PC-9 (cell line): ENCODE measurements at regions not wholly inside any gene's neighbourhood (a gene's known extent, or its start where the extent isn't known, plus 50 kb on each side); places are given as distances from the start of the nearest gene placed in this dataset.

Experiments used
- BruUV-seq: library from RNA; stranded (reverse); fragments of 400-500 nt; replicated peaks from 2 replicates; lab custom pipeline; 2021; lab: Mats Ljungman, UMichigan
- CTCF ChIA-PET: fragments of 300-600 bp; sonication (Branson Sonifier 250); formaldehyde crosslinking; loops from one replicate; lab custom pipeline; 2022; ENCODE audit warnings: antibody characterized with exemption; lab: Charles Lee
- POLR2A ChIA-PET: fragments of 300-600 bp; sonication (Branson Sonifier 250); formaldehyde crosslinking; loops from one replicate; lab custom pipeline; 2022; ENCODE audit warnings: antibody characterized with exemption; ENCODE audit not compliant: unreplicated experiment; lab: Charles Lee
- DNase-seq, 2 experiments: peaks; one replicate each; pipeline versions ENCODE4 v3.0.0 to v3.0.0-alpha.2; 2015 to 2022; ENCODE audit warnings: mixed read lengths in 1 of 2
- H2AFZ ChIP-seq: fragments of 200-600 bp; sonication (generic); 2 replicates; pipeline ENCODE4 v1.8.1; 2017; ENCODE audit warnings: antibody characterized with exemption
- H3F3A ChIP-seq: fragments of 200-600 bp; sonication (generic); 2 replicates; pipeline ENCODE4 v1.8.1; 2017; ENCODE audit warnings: antibody characterized with exemption, mild to moderate bottlenecking, low read depth; ENCODE audit not compliant: insufficient read depth
- H3K27ac ChIP-seq: fragments of 200-600 bp; sonication (generic); 2 replicates; pipeline ENCODE4 v1.6.1; 2016; ENCODE audit warnings: mixed run types
- H3K27me3 ChIP-seq: fragments of 200-600 bp; sonication (generic); 2 replicates; pipeline ENCODE4 v1.6.1; 2016; ENCODE audit warnings: low read depth, mixed run types; ENCODE audit not compliant: insufficient read depth
- H3K36me3 ChIP-seq: fragments of 200-600 bp; sonication (generic); 2 replicates; pipeline ENCODE4 v1.6.1; 2016; ENCODE audit warnings: low read depth, mixed run types
- H3K4me1 ChIP-seq: fragments of 200-600 bp; sonication (generic); replicated peaks from 2 replicates; pipeline ENCODE4 v1.6.1; 2016; ENCODE audit warnings: mixed run types; ENCODE audit not compliant: insufficient read depth
- H3K4me2 ChIP-seq: fragments of 200-600 bp; sonication (generic); 2 replicates; pipeline ENCODE4 v1.6.1; 2017; ENCODE audit warnings: mixed run types
- H3K4me3 ChIP-seq: fragments of 200-600 bp; sonication (generic); 2 replicates; pipeline ENCODE4 v1.6.1; 2016; ENCODE audit warnings: mixed run types
- H3K79me2 ChIP-seq: fragments of 200-600 bp; sonication (generic); 2 replicates; pipeline ENCODE4 v1.6.1; 2017; ENCODE audit warnings: low read depth, mixed run types
- H3K9me2 ChIP-seq: fragments of 200-600 bp; sonication (generic); 2 replicates; pipeline ENCODE4 v1.8.1; 2017; ENCODE audit warnings: mild to moderate bottlenecking; ENCODE audit not compliant: insufficient read depth
- H3K9me3 ChIP-seq: fragments of 200-600 bp; sonication (generic); 2 replicates; pipeline ENCODE4 v1.8.1; 2016; ENCODE audit warnings: low read depth; ENCODE audit not compliant: insufficient read depth
- H4K20me1 ChIP-seq: fragments of 200-600 bp; sonication (generic); 2 replicates; pipeline ENCODE4 v1.8.1; 2017; ENCODE audit not compliant: insufficient read depth
- EZH2 ChIP-seq: fragments of 200-600 bp; sonication (generic); IDR thresholded peaks from 2 replicates; pipeline ENCODE4 v1.8.0; 2017; ENCODE audit warnings: antibody characterized with exemption, low read depth
- intact Hi-C: fragments of 100-400 bp; cut with micrococcal nuclease; formaldehyde crosslinking; loops from one replicate; pipeline ENCODE4 v1.10.0; 2022; ENCODE audit not compliant: unreplicated experiment
- TF ChIP-seq, protein P1 (sequence below): fragments of 200-600 bp; sonication (generic); conservative IDR thresholded peaks from 2 replicates; pipeline ENCODE4 v1.6.1; 2017; ENCODE audit warnings: mixed run types, antibody characterized with exemption, mild to moderate bottlenecking, moderate library complexity

DNA sequence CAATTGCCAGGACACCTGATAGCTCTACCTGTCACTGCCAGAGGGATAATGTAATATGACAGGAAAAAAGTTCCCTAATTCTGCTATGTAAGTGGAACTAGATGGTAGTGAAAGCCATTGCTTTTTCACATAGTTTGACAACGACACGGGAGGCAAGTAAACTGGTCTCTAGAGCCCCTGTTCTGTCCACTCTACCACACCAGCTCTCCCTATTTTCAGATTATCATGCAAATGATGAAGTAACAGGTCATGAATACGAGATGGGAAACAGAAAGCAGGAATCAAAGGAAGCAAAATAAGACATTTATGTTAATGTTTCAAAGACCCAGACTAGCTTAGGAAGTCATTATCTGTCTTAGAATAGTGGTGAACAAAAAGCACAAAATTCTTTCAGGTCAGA lies 56.2 kb downstream of the TAF11L14 start:
- Histone ChIP-seq H3K4me2 (no peak overlapping the region), H3K79me2 (no peaks in the 10 kb centered on the region), H3F3A (peaks cover 8% of the 10 kb centered on the region; the same call in 1 of the 2 replicates), H3K9me2 (no peaks in the 10 kb centered on the region), H3K27me3 (peaks cover 26% of the 10 kb centered on the region), H3K4me3 (no peak overlapping the region; the same call in 1 of the 2 replicates), H4K20me1 (no peaks in the 10 kb centered on the region), H3K27ac (no peak overlapping the region), H2AFZ (no peak overlapping the region), H3K9me3 (no peaks in the 10 kb centered on the region), H3K4me1 (peaks cover 14% of the 10 kb centered on the region), H3K36me3 (no peaks in the 10 kb centered on the region)
- no TSS peak for BruUV-seq
- TF ChIP-seq, protein P1, sequence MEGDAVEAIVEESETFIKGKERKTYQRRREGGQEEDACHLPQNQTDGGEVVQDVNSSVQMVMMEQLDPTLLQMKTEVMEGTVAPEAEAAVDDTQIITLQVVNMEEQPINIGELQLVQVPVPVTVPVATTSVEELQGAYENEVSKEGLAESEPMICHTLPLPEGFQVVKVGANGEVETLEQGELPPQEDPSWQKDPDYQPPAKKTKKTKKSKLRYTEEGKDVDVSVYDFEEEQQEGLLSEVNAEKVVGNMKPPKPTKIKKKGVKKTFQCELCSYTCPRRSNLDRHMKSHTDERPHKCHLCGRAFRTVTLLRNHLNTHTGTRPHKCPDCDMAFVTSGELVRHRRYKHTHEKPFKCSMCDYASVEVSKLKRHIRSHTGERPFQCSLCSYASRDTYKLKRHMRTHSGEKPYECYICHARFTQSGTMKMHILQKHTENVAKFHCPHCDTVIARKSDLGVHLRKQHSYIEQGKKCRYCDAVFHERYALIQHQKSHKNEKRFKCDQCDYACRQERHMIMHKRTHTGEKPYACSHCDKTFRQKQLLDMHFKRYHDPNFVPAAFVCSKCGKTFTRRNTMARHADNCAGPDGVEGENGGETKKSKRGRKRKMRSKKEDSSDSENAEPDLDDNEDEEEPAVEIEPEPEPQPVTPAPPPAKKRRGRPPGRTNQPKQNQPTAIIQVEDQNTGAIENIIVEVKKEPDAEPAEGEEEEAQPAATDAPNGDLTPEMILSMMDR, result no peak
- TF ChIP-seq EZH2, result no peak
- CTCF ChIA-PET, result no interaction called here
- POLR2A ChIA-PET, result no interaction called here
- intact Hi-C loops, result no loop called here
- no peak for DNase-seq

DNA sequence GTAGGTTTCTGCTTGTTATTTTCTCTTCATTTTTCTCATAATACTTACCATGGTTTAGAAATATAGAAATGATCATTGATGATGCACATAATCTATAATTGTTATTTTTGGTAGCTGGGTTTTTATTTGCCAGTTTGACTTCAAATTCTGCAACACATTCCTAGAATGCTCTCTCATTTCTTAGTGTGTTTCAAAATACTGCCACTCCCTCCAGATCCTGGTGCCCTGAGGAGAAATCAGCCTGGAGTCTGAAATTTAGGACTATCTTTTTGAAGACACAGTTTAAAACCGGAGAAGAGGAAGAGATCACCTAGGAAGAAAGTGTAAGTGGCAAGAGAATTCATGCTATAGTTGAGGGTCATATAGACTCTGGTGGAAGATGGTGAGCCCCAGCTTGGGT lies 57.5 kb downstream of the TAF11L14 start:
- Histone ChIP-seq H3K9me2 (no peaks in the 10 kb centered on the region), H2AFZ (no peak overlapping the region), H3F3A (peaks cover 8% of the 10 kb centered on the region; the same call in 1 of the 2 replicates), H3K79me2 (no peaks in the 10 kb centered on the region), H3K36me3 (no peaks in the 10 kb centered on the region), H3K4me2 (no peak overlapping the region), H3K9me3 (no peaks in the 10 kb centered on the region), H4K20me1 (no peaks in the 10 kb centered on the region), H3K27me3 (peaks cover 16% of the 10 kb centered on the region), H3K4me3 (no peak overlapping the region), H3K27ac (no peak overlapping the region), H3K4me1 (peaks cover 15% of the 10 kb centered on the region)
- CTCF ChIA-PET, result no interaction called here
- no peak for DNase-seq
- POLR2A ChIA-PET, result no interaction called here
- no TSS peak for BruUV-seq
- intact Hi-C loops, result no loop called here
- TF ChIP-seq EZH2, result no peak
- TF ChIP-seq, protein P1, result no peak

DNA sequence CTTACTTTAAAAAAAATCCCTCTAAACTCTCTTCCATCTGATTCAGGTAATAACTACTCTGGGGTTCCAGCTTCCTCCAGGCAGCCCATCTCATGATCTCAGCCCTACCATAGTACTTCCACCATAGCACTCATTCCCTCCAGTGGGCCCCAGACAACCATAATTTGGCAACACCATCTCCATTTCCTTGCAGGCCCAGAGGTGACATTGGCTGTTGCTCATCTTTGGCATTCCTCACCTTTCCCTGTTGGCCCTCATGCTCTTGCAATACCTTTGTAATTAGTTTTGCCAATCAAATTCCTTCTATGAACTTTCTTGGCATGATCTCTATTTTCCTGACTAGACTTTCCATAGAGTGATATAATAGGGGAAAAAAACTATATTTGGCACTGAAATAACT lies 60.1 kb downstream of the TAF11L14 start:
- Histone ChIP-seq H3K27me3 (no peaks in the 10 kb centered on the region; the same call in 1 of the 2 replicates), H2AFZ (no peak overlapping the region), H3K4me2 (0 out of 2 replicates have a peak overlapping the region, but pooled peaks have one; percentile 13), H3K9me2 (no peaks in the 10 kb centered on the region), H3K4me1 (peaks cover 15% of the 10 kb centered on the region), H3K27ac (no peak overlapping the region), H4K20me1 (no peaks in the 10 kb centered on the region), H3K79me2 (no peaks in the 10 kb centered on the region), H3K36me3 (no peaks in the 10 kb centered on the region), H3K4me3 (no peak overlapping the region), H3F3A (peaks cover 8% of the 10 kb centered on the region; the same call in 1 of the 2 replicates), H3K9me3 (no peaks in the 10 kb centered on the region)
- BruUV-seq, result no TSS peak
- TF ChIP-seq, protein P1, result no peak
- no peak for TF ChIP-seq EZH2
- intact Hi-C loops, result no loop called here
- ChIA-PET POLR2A (no interaction called here), CTCF (no interaction called here)
- no peak for DNase-seq
